HEK293T (cell line): ENCODE measurements at regions not wholly inside any gene's neighbourhood (a gene's known extent, or its start where the extent isn't known, plus 50 kb on each side); places are given as distances from the start of the nearest gene placed in this dataset.

Experiments used
- BHLHE40 ChIP-seq: fragments of 450-650 bp; IDR thresholded peaks from 2 replicates; pipeline ENCODE4 v1.6.1; 2016; ENCODE audit warnings: mild to moderate bottlenecking, moderate library complexity, borderline replicate concordance
- ELF4 ChIP-seq: fragments of 450-650 bp; IDR thresholded peaks from 2 replicates; pipeline ENCODE4 v1.6.1; 2017; ENCODE audit warnings: antibody characterized with exemption
- FOXK2 ChIP-seq: fragments of 450-650 bp; IDR thresholded peaks from 2 replicates; pipeline ENCODE4 v1.6.1; 2016; ENCODE audit warnings: mild to moderate bottlenecking
- NFRKB ChIP-seq: fragments of 450-650 bp; IDR thresholded peaks from 2 replicates; pipeline ENCODE4 v1.6.1; 2016; ENCODE audit warnings: mild to moderate bottlenecking, moderate library complexity
- SP1 ChIP-seq: fragments of 450-650 bp; IDR thresholded peaks from 2 replicates; pipeline ENCODE4 v1.6.1; 2017
- ZNF384 ChIP-seq: fragments of 450-650 bp; IDR thresholded peaks from 2 replicates; pipeline ENCODE4 v1.6.1; 2016

DNA sequence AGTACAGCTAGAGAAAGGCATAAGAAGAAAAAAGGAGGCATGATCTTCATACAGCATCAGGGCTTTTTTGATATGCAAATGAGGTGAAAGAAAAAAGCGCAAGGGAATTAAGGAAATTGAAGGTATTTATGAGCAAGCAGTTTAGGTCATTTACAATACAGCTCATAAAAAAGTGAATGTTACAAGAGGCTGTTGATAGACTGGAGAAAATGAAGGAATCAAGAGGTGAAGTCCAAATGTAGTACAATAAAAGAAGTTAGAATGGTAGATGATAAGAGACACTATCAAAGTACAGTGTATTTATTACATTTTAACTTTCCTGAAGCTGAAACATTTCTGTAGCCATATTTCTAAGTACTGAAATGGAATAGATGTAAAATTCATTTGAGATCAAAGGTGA lies 1349.5 kb downstream of the ADGRL3 start:
- no peak for TF ChIP-seq ELF4
- TF ChIP-seq ZNF384: no peak
- TF ChIP-seq NFRKB: no peak
- TF ChIP-seq SP1: no peak
- TF ChIP-seq BHLHE40: no peak
- no peak for TF ChIP-seq FOXK2
